BE2C (cell line): ENCODE measurements at regions not wholly inside any gene's neighbourhood (a gene's known extent, or its start where the extent isn't known, plus 50 kb on each side); places are given as distances from the start of the nearest gene placed in this dataset.

Experiments
- DNase-seq: peaks from one replicate; pipeline ENCODE4 v3.0.0-alpha.2; 2020
- H3K27me3 ChIP-seq: fragments of 250-450 bp; sonication (Bioruptor Pico); 2 replicates; pipeline ENCODE4 v1.5.1; 2020; ENCODE audit warnings: mild to moderate bottlenecking
- H3K36me3 ChIP-seq: fragments of 250-450 bp; sonication (Bioruptor Pico); 2 replicates; pipeline ENCODE4 v1.5.1; 2020; ENCODE audit warnings: mild to moderate bottlenecking
- H3K4me1 ChIP-seq: fragments of 250-450 bp; sonication (Bioruptor Pico); 2 replicates; pipeline ENCODE4 v1.5.1; 2020
- H3K4me3 ChIP-seq: 2 replicates; pipeline ENCODE4 v1.5.1; 2011; ENCODE audit warnings: low read depth, low read length
- H3K9me3 ChIP-seq: fragments of 250-450 bp; sonication (Bioruptor Pico); 2 replicates; pipeline ENCODE4 v1.5.1; 2020
- TF ChIP-seq, protein P1 (sequence below): IDR thresholded peaks from 2 replicates; pipeline ENCODE4 v1.5.1; 2012; ENCODE audit warnings: mild to moderate bottlenecking, low read depth, low read length

DNA sequence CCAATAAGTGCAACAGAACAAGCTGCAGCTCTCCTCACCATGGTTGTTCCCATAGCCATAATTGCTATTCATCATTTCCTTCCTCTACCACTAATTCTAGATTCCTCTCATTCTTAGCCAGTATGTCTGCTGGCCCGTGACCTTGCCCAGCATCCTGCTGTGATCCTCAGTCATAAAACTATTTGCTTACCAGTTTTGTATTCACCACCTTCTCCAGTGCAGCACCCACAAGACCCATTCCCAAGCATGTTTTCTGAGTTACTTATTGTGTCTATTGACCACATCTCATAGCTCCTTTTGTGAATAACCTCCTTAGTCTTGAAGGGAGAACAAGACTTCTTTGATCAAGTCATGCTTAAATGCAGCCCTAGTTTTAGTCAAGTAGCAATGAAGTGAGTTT is 488.0 kb upstream of the CTNND2 start:
- no peaks in the 10 kb centered on the region for H3K36me3 ChIP-seq
- H3K9me3 ChIP-seq, result 0 out of 2 replicates have a peak, but pooled peaks cover 2% of the 10 kb centered on the region
- H3K27me3 ChIP-seq, result no peaks in the 10 kb centered on the region
- no peak overlapping the region for H3K4me3 ChIP-seq
- DNase-seq, result no peak
- TF ChIP-seq, protein P1, sequence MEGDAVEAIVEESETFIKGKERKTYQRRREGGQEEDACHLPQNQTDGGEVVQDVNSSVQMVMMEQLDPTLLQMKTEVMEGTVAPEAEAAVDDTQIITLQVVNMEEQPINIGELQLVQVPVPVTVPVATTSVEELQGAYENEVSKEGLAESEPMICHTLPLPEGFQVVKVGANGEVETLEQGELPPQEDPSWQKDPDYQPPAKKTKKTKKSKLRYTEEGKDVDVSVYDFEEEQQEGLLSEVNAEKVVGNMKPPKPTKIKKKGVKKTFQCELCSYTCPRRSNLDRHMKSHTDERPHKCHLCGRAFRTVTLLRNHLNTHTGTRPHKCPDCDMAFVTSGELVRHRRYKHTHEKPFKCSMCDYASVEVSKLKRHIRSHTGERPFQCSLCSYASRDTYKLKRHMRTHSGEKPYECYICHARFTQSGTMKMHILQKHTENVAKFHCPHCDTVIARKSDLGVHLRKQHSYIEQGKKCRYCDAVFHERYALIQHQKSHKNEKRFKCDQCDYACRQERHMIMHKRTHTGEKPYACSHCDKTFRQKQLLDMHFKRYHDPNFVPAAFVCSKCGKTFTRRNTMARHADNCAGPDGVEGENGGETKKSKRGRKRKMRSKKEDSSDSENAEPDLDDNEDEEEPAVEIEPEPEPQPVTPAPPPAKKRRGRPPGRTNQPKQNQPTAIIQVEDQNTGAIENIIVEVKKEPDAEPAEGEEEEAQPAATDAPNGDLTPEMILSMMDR, result no peak
- no peaks in the 10 kb centered on the region for H3K4me1 ChIP-seq

DNA sequence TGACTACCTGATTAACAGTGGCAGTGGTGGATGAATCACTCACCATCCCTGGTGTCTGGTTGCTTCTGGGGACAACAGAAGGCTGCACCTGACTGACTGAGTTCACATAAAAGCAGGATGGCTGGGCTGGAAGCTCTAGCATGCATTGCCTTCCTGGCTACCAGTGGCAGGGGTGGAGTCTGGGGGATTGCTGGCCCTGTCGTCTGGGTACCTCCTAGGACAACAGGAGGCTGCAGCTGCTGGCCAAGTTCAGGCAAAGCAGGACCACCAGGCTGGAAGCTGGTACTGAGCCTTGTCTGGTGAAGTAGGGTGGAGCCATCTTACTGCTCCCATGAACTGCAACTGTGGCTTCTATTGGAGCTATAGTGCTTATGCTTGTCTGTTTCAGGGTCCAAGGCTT is 480.8 kb upstream of the CTNND2 start:
- H3K27me3 ChIP-seq, result no peaks in the 10 kb centered on the region
- DNase-seq, result no peak
- H3K4me3 ChIP-seq, result no peak overlapping the region
- H3K4me1 ChIP-seq, result no peaks in the 10 kb centered on the region
- H3K9me3 ChIP-seq, result peaks cover 2% of the 10 kb centered on the region; the same call in 1 of the 2 replicates
- TF ChIP-seq, protein P1, result no peak
- H3K36me3 ChIP-seq, result no peaks in the 10 kb centered on the region

DNA sequence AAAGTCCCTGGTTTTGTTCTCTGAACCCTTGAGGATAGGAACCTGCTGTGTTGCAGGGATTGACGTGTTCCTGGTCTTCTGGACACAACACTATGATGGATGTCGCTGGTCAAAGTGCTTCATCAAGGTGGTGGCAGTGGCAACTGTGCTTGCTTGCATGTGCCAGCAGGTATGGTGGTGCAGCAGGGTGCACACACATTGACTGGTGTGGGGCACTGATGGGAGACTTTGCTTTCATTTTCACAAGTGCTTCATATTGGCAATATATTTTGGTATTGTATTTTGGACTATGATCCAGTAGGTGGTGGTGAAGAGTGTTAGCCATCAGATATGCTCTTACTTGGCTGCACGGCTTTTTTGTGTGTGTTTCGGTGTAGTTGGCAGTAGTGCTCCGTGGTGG is 479.8 kb upstream of the CTNND2 start:
- TF ChIP-seq, protein P1, result no peak
- Histone ChIP-seq H3K4me1 (no peaks in the 10 kb centered on the region), H3K9me3 (no peaks in the 10 kb centered on the region; the same call in 1 of the 2 replicates), H3K4me3 (no peak overlapping the region), H3K36me3 (no peaks in the 10 kb centered on the region), H3K27me3 (no peaks in the 10 kb centered on the region)
- no peak for DNase-seq

DNA sequence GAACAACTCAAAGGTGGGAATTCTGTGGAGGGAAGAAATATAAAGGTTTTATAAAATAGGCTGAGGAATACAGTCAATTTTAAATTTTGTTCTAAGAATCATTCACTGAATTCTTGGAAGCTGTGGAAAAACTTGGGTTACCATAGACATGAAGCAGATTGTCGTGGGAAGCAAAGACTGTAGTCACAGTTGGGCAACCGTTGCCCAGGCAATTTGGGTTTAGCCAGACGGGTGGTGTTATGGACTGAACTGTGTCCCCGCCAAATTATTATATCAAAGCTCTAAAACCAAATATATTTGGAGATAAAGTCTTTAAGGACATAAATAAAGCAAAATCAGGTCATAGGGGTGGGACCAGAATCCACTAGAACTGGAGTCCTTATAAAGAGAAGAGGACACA is 463.7 kb upstream of the CTNND2 start:
- Histone ChIP-seq H3K9me3 (no peaks in the 10 kb centered on the region), H3K36me3 (no peaks in the 10 kb centered on the region), H3K27me3 (no peaks in the 10 kb centered on the region), H3K4me1 (no peaks in the 10 kb centered on the region), H3K4me3 (no peak overlapping the region)
- TF ChIP-seq, protein P1, result no peak
- no peak for DNase-seq

DNA sequence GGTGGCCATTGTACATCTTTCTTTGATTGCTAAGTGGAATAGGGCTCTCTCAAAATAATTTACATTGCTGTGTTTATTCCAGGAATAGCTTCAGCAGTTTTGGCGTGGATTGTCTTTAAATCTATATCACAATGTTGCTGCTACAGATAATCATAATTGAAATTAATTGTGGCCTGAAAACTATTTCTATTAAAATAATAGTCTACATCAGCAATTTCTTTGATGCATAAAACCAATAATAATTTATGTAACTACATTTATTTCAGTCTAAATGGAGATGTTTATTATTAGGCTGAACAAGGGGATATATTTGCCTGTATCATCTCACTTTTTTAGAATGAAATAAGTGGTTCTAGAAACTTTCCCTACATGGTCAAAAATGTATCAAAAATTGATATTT is 456.0 kb upstream of the CTNND2 start:
- TF ChIP-seq, protein P1, result no peak
- H3K27me3 ChIP-seq, result no peaks in the 10 kb centered on the region
- no peaks in the 10 kb centered on the region for H3K9me3 ChIP-seq
- H3K4me3 ChIP-seq, result no peak overlapping the region
- no peaks in the 10 kb centered on the region for H3K36me3 ChIP-seq
- no peak for DNase-seq
- H3K4me1 ChIP-seq, result no peaks in the 10 kb centered on the region

DNA sequence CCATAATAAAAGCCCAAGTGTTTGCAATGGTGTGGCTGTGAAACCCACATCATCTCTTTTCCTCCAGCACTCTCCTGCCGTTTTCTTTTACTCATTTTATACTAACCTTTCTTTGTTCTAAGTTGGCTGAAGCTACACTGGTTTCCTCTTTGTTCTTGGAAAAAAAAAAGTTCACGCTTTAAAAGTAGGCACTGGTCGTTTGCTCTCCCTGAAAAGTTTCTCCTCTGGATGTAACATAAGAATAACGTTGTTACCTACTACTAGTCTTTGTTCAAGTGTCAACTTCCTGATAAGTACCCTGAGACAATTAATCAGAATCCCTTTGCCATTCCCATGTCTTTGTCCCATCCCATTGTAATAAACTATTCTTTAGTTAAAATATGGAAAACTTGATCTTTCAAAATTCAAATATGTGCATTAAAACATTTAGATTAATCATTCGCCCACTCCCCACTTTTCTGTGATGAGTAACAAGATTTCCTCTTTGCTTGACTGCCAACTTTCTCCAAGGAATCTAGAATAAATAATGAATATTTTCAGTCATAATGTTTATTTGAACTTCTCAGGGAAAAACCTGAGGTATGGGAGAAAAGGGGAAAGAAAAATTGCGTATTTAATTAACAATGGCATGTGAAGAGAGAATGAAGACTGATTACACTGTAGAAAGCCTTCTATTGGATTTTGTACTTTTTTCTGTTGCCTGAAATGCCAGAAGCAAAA is 454.3 kb upstream of the CTNND2 start:
- no peaks in the 10 kb centered on the region for H3K27me3 ChIP-seq
- H3K4me1 ChIP-seq, result no peaks in the 10 kb centered on the region
- DNase-seq, result no peak
- no peaks in the 10 kb centered on the region for H3K9me3 ChIP-seq
- TF ChIP-seq, protein P1, result no peak
- H3K4me3 ChIP-seq, result no peak overlapping the region
- H3K36me3 ChIP-seq, result no peaks in the 10 kb centered on the region
